ENCODE measurements at regions not wholly inside any gene's neighbourhood (a gene's known extent, or its start where the extent isn't known, plus 50 kb on each side); places are given as distances from the start of the nearest gene placed in this dataset.

- no peak for DNase-seq
These were observed 64.3 kb upstream of the VANGL1 start for GRCh38 chr1:115577513-115577912.

- no peak for DNase-seq
These were observed 66.1 kb upstream of the VANGL1 start for GRCh38 chr1:115575661-115576060.

GRCh38 chr1:115572710-115573109 is 69.1 kb upstream of the VANGL1 start:
- no peak for DNase-seq

DNA sequence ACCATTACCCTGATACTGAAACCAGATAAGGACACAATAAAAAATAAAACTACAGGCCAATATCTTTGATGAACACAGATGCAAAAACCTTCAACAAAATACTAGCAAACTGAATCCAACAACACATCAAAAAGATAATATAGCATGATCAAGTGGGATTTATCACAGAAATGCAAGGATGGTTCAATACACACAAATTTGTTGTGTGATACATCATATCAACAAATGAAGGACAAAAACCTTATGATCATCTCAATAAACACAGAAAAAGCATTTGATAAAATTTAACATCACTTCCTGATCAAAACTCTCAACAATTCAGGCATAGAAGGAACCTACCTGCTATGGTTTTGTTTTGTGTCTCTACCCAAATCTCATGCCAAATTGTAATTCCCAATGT is 74.3 kb upstream of the VANGL1 start:
- DNase-seq: no peak

GRCh38 chr1:115565791-115566190 is 76.0 kb upstream of the VANGL1 start:
- no peak for DNase-seq

DNA sequence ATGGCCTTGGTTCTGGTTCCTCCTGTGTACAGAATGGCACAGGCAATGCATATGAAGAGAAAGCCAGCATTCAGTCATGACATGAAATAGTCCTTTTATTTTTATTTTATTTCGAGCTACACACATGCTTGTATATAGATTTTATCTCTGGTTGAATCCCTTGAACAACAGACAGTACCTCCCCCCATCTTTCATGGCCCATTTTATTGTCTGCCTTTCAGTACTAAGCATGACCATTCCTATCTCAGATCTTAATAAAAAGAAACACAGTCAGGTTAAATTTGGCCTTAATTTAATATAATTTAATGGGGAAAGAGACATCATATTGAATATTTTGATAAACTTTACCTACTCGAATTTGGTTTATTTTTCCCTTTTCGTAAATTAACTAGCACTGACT is 76.4 kb upstream of the VANGL1 start:
- DNase-seq: no peak

DNA sequence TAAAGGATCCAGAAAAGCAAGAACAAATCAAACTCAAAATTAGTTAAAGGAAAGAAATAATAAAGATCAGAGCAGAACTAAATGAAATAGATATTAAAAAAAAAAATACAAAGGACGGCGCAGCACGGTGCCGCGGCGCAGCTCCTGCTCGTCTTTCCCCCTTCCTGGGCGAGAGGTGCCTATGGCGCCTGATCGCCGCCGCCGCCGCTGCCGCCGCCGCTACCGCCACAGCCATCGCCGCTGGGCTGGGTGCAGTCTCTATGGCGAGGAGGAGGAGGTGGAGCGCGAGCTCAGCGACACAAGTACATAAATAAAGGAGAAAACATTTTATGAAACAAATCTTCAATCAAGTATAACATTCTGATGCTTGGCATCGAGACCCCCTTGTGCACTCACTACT is 77.6 kb upstream of the VANGL1 start:
- DNase-seq: no peak

GRCh38 chr1:115560027-115560426 is 81.7 kb upstream of the VANGL1 start:
- no peak for DNase-seq

- no peak for DNase-seq
These were observed 83.5 kb upstream of the VANGL1 start for GRCh38 chr1:115558275-115558674.

GRCh38 chr1:115557715-115558114 is 84.1 kb upstream of the VANGL1 start:
- DNase-seq: no peak

GRCh38 chr1:115556236-115556635 is 85.5 kb upstream of the VANGL1 start:
- no peak for DNase-seq

GRCh38 chr1:115555446-115555845 is 86.3 kb upstream of the VANGL1 start:
- no peak for DNase-seq

DNA sequence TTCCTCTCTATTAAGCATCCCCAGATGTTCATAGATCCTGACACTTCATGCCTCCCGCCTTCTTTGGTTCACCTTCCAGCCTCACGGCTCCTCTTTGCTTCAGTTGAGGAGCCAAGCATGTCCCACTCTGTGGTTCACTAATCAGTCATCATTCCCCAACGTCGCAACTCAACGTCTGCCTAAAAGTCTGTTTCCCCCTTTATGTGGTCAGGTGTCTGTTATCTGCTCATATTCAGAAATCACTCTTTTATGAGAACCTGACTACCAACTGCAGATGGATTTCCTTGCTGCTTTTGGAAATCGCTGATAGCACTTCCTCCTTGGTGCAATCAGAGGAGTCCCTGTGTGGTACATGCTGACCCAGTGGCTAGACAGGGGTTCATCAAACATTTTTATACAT is 94.1 kb upstream of the VANGL1 start:
- no peak for DNase-seq

DNA sequence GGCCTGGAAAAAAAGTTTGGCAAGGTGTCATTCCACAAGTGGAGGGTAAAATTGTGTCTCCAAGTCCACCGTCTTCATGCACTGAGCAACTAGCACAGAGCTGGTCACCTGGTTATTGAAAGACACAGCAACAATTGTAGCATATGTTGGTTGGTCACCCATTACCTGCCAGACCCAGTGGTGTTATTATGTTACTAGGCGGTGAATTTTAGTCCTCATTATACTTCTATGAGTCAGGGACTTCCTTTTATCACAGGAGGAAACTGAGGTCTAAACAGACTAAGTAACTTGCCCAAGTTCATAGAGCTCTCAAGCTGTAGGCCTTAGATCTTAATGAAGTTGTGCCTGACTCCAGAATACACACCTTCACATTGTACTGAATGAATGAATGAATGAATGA is 94.9 kb upstream of the VANGL1 start:
- DNase-seq: no peak

- no peak for DNase-seq
These were observed 95.7 kb upstream of the VANGL1 start for GRCh38 chr1:115545791-115546733.

DNA sequence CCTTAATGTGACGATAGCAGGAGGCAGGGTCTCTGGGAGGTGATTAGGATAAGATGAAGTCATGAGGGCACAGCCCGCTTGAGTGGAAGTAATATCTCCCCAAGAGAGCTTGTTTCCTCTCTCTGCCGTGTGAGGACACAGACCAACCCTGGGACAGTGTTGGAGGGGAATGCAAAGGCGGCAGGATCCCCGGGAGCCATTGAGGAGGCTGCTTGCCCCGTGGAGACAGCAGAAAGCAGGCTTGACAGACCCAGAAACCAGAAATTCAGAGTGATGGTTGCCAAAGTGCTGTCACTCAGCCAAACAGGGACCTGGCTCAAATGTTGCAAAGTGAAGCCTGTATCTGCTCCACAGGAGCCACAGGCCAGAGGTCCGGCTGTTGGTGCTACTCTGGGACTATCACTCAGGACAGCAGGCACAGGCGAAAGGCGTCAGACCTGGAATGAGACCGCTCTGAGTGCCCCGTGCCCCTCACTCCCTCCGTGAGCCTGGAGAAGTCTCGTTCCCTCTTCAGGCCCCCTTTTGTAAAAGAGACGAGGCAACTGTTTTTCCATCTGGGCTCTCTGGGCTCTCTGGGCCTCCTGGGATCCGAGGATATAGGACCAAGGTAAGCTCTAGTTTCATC is 96.6 kb upstream of the VANGL1 start:
- DNase-seq: no peak

DNA sequence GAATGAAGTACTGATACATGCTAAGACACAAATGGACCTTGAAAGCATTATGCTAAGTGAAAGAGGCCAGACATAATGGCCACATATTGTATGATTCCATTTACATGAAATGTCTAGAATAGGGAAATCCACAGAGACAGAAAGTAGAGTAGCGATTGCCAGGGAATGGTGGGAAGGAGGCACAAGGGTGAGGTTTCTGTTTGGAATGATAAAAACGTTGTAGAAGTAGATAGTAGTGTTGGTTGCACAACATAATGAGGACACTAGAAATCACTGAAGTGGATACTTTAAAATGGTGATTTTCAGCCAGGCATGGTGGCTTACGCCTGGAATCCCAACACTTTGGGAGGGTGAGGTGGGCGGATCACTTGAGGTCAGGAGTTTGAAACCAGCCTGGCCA is 97.6 kb upstream of the VANGL1 start:
- DNase-seq: no peak

GRCh38 chr1:115543247-115543646 is 98.5 kb upstream of the VANGL1 start:
- DNase-seq: no peak

- no peak for DNase-seq
These were observed 102.0 kb upstream of the VANGL1 start for GRCh38 chr1:115539736-115540135.

- no peak for DNase-seq
These were observed 102.7 kb upstream of the VANGL1 start for GRCh38 chr1:115539061-115539460.

GRCh38 chr1:115538579-115538978 is 103.2 kb upstream of the VANGL1 start:
- no peak for DNase-seq

GRCh38 chr1:115537415-115537814 is 104.4 kb upstream of the VANGL1 start:
- DNase-seq: no peak

DNA sequence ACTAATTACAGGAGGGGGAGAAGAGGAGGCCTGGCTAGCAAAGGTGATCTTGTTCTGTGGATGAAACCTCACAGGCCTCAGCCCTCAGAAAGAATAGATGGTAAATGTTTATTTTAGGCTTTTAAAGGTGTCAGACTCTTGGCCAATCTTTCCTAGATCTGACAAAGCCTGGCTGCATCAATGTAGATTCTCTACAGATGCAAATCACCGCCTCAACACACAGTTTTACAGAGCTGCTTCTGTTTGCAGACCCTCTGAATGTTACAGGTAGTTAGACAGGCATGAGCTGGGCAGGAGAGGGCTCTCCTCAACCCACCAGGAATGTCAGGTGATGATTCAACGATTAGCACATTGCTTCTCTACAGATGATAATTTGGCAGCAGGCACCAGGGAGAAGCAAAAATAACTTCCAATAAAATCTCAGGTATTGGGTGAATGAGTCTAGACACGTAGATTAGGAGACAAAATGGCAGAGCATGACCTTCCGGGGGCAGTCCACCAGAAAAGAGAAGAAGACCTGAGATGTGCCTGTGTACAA is 105.4 kb upstream of the VANGL1 start:
- DNase-seq: no peak

DNA sequence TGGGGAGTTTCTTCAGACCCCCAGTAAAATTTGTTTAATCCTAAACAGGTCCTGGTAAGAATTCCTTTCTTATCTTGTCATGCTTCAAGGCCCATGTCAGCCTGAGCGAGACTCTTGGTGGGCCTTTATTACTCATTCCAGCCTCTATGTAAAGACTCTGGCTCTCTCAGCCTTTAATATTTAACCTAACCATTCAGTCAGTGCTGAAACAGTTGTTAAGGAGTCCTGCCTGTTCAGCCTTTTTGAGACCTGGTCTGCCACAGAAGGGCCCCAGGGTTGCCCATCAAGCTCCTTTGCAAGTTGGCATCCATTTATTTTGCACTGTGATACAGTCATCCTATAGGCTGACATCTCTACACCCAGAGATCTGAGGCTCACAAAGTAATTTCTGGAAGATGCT is 107.7 kb upstream of the VANGL1 start:
- no peak for DNase-seq

All from NCI-H187 (cell line).